Hypothalamus (tissue), 51 donors: ENCODE measurements at regions not wholly inside any gene's neighbourhood (a gene's known extent, or its start where the extent isn't known, plus 50 kb on each side); places are given as distances from the start of the nearest gene placed in this dataset.
"Not testable (repeated sequence)": the region's sequence is repeated elsewhere in the genome, so short reads cannot be mapped to it uniquely, and the experiment has no call there.

Experiments
- DNase-seq, 51 donors: peaks; one replicate each; lab custom pipeline; 2025; lab: John Stamatoyannopoulos, UW

- DNase-seq: no peak
These were observed 351.3 kb downstream of the SLC7A11 start for GRCh38 chr4:137890812-137891211.

- DNase-seq: no peak
These were observed 349.3 kb upstream of the PCDH18 start for GRCh38 chr4:137881641-137882040.

DNA sequence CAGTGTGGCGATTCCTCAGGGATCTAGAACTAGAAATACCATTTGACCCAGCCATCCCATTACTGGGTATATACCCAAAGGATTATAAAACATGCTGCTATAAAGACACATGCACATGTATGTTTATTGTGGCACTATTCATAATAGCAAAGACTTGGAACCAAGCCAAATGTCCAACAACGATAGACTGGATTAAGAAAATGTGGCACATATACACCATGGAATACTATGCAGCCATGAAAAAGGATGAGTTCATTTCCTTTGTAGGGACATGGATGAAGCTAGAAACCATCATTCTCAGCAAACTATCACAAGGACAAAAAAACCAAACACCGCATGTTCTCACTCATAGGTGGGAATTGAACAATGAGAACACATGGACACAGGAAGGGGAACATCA, 335.8 kb upstream of the PCDH18 start:
- not testable (repeated sequence) for DNase-seq

DNA sequence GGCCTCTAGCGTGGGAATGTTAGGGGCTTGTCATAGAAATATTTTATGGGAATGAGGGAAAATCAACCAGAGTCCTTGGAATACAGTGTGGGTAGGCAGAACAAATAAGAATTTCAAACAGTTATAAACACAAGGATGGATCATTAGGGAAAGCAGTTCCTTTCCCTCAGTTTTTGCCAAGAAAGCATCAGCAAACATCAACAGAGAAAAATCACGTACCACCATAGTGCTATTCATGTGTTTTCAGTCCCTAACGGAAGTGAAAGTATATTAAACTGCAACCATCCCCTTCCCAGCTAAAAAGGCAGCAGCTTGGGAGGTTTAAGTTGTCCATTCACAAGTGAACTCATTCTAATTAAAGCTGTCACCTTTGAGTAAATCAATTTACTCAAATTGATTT, 334.4 kb upstream of the PCDH18 start:
- no peak for DNase-seq

- no peak for DNase-seq
These were observed 329.4 kb upstream of the PCDH18 start for GRCh38 chr4:137861682-137862081.

GRCh38 chr4:137853424-137853823, 321.1 kb upstream of the PCDH18 start:
- no peak for DNase-seq

DNA sequence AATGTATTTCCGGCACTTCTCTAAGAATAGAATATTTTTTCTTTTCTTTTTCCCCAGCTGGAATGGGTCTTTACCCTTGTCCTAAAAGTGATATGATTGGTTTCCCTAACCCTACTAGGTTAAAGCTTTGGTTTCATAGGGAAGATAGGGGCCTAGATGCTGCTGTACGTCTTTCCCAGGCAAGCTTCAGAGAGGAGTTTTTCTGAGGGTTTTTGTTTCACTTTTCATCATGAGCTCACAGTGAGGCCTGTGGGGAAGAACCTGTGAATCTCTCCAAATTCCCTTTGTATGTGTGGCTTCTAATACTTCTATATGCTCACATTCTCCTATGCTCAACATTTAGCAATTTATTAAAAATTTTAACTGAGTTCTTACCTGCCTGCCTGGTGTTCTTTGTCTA, 320.0 kb upstream of the PCDH18 start:
- DNase-seq: no peak

- DNase-seq: no peak
These were observed 319.1 kb upstream of the PCDH18 start for GRCh38 chr4:137851435-137851834.

DNA sequence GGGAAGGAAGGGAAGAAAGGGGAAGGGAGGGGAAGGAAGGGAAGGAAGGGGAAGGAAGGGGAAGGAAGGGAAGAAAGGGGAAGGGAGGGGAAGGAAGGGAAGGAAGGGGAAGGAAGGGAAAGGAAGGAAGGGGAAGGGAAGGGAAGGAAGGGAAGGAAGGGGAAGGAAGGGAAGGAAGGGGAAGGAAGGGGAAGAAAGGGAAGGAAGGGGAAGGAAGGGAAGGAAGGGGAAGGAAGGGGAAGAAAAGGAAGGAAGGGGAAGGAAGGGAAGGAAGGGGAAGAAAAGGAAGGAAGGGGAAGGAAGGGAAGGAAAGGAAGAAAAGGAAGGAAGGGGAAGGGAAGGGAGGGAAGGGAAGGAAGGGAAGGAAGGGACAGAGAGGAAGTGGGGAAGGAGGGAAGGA, 295.7 kb upstream of the PCDH18 start:
- not testable (repeated sequence) for DNase-seq

DNA sequence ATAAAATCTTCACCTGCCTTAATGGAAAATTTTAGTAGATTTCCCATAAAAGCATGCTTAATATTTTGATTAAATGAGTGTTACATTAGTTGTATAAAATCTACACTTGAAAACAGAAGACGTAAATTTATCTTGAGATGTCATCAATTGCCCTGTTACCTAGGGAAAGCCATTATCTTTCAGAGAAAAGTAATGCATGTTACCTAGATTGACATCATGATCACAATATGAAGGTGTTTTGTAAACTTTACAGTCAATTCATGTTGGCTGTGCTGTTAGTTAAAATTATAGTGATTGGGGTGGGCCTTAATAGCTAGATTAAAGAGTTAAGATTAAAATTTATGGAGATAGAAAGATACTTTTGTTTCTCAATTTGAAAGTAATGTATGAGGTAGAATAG, 293.2 kb upstream of the PCDH18 start:
- DNase-seq: no peak

DNA sequence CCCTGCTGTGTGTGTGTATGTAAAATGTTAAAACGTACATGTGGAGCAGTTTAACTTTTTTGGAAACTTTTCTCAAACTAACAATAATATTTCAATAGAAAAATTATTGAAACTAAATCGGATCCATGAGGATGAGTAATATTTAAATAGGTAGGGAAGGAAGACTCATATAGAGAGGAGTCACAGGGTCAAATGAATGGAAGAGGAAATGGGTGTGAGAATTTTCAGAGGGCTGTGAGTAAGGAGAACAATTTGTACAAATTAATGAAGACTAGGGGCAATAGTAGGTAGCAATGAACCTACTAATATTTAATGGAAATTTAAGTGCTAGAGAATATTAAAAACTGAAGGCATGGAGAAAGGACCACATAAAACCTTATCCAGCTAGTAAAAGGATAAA, 290.7 kb upstream of the PCDH18 start:
- DNase-seq: no peak

- DNase-seq: no peak
These were observed 287.7 kb upstream of the PCDH18 start for GRCh38 chr4:137819964-137820383.

GRCh38 chr4:137812258-137812657, 280.0 kb upstream of the PCDH18 start:
- no peak for DNase-seq

GRCh38 chr4:137806420-137806819, 274.1 kb upstream of the PCDH18 start:
- DNase-seq: no peak

- no peak for DNase-seq
These were observed 272.7 kb upstream of the PCDH18 start for GRCh38 chr4:137804906-137805495.

GRCh38 chr4:137800861-137801260, 268.6 kb upstream of the PCDH18 start:
- no peak for DNase-seq

DNA sequence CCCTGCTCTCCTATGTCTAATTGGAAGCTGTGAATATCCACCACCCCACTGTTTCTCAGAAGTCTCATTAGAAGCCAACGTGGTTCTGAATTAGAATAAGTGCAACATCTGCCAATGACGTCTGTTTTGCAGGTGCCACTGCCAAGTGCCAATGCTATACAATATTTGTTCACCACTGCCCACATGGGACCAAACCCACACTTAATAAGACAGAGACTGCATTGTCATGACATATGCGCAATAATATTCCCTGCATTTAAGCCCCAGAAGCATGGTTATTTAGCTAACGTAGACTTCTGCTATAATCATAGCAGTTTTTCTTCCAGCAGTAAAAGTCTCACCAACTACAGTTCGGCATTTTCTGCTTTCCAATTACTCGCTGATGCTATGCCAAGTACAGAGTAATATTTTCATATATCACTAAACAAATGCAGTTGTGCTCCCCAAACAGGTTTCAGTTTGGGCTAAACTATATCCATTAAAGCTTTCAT, 262.5 kb upstream of the PCDH18 start:
- peak in 1 of 51 donors; percentile 5 for DNase-seq

DNA sequence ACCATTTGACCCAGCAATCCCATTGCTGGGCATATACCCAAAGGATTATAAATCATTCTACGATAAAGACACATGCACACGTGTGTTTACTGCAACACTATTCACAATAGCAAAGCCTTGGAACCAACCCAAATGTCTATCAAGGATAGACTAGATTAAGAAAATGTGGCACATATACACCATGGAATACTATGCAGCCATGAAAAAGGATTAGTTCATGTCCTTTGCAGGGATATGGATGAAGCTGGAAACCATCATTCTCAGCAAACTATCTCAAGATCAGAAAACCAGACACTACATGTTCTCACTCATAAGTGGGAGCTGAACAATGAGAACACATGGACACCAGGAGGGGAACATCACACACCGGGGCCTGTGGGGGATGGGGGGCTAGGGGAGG, 257.0 kb upstream of the PCDH18 start:
- DNase-seq: not testable (repeated sequence)

- DNase-seq: not testable (repeated sequence)
These were observed 251.6 kb upstream of the PCDH18 start for GRCh38 chr4:137783923-137784322.

- DNase-seq: no peak
These were observed 243.4 kb upstream of the PCDH18 start for GRCh38 chr4:137775701-137776100.

DNA sequence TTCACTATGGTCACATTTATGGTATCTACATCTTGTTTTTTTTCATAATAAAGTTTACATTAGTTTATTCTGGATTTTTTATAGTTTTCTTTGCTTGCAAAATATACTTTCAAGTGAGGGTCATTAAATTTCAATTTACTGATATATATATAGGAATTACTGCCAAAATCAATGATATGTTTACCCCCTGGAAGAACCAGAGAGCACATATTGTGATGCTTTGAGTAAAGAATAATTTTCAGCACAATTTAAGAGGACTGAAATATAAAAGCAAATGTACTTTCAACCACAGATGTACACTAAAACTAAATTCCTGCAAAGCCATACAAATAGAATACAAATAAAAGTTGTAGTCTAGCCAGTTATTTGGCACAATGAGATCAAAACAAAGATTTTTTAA, 242.2 kb upstream of the PCDH18 start:
- DNase-seq: no peak

DNA sequence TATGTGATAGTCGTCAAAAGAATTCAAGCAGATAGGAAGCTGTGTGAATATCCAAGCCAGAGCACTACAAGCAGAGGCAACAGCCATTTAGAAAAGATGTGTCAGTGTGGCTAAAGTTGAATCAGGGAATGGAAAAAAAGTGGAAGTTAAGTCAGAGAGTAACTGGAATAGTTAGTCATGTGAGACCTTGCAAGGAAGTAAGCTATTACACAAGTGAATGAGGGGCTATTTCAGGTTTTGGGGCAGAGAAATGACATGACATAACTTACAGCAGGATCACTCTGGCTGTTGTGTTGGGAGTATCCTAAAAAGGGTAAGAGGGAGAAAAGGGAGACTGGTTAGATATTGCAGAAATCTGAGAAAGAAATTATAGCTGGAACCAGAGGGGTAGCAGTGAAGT, 236.6 kb upstream of the PCDH18 start:
- DNase-seq: no peak

DNA sequence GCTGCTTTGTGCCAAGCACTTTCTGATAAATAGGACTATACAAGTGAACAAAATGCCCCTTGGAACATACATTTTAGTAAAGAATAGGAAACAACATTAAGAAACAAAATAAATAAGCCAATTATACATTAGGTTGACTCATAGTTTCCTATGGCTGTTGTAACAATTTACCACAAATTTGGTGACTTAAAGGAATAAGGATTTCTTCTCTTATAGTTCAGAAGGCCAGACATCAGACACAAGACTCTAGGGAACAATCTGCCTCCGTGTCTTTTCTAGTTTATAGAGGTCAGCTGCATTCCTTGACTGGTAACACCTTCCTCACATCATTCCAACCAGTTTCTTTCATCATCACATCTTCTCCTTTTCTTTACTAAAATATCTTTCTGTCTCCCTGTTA, 235.9 kb upstream of the PCDH18 start:
- no peak for DNase-seq
